ENCODE measurements at regions not wholly inside any gene's neighbourhood (a gene's known extent, or its start where the extent isn't known, plus 50 kb on each side); places are given as distances from the start of the nearest gene placed in this dataset.
"Not testable (repeated sequence)": the region's sequence is repeated elsewhere in the genome, so short reads cannot be mapped to it uniquely, and the experiment has no call there.

DNA sequence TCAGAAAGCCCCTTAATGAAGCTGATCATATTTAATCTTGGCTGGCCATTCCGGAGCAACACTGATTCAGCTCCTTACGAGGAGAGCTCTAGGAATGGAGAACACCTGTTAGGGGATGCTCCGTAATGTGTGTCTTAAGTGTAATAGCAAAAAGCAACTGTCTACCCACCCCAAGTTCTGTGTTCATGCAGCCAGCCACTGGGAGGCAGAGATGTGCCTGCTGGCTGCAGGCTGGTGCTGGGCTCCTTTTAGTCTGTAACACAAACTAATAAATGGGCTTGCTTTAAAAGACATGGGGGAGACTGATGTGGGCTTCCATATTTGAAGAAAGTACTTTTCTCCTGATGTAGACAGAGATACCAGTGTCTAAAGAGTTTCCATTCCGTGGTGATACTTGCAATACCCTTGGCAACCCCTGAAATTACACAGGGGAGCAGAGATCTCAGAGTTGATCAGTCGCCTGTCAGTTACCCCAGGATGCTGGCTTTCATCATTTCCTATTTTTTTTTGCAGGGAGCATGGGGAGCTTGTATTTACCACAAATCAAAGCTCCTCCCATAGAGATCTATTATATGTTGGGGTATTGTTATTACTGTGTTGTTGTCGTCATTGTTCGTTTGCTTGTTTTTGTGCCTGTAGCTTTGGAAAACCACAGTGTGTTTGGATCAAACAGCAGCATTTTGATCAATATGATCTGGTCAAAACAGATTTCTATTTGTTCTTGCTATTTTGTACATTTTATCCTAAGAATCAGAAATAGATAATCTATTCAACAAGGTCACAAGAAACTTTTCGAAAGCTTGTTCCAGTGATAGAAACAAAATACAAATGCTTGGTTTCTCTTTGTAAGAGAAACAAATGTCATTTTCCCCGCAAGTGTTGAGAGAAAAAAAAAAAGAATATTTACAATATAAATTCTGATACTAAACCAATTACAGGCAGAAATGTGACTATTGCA, 65.8 kb downstream of the MTX3 start:
- DNase-seq: peak in 1 of 2 experiments; percentile 6

- no peak for DNase-seq
These were observed 67.6 kb downstream of the MTX3 start for GRCh38 chr5:79923431-79923830.

DNA sequence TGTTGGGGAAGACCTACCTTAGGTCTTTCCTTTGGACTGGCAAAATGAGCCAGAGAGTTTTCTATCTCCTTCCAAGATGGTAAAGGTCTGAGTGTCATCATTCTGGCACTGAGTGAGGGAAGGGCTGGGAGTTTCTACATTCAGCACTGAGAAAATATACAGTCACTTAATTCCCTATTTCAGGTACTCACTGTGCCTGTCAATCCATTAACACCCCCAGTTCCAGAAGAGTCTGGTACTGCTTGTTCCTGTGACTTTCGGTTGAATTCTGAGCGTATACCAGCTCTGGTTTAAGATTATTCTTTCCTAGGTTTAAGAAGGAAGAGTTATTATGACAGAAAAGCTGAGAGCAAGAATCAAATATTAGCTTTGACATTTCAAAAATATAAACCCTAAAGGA, 68.4 kb downstream of the MTX3 start:
- DNase-seq: no peak

DNA sequence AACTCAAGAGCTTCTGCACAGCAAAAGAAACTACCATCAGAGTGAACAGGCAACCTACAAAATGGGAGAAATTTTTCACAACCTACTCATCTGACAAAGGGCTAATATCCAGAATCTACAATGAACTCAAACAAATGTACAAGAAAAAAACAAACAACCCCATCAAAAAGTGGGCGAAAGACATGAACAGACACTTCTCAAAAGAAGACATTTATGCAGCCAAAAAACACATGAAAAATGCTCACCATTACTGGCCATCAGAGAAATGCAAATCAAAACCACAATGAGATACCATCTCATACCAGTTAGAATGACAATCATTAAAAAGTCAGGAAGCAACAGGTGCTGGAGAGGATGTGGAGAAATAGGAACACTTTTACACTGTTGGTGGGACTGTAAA, 83.6 kb downstream of the MTX3 start:
- not testable (repeated sequence) for DNase-seq

DNA sequence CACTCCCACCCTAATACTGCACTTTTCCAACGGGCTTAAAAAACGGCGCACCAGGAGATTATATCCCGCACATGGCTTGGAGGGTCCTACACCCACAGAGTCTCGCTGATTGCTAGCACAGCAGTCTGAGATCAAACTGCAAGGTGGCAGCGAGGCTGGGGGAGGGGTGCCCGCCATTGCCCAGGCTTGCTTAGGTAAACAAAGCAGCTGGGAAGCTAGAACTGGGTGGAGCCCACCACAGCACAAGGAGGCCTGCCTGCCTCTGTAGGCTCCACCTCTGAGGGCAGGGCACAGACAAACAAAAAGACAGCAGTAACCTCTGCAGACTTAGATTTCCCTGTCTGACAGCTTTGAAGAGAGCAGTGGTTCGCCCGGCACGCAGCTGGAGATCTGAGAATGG, 88.5 kb downstream of the MTX3 start:
- DNase-seq: not testable (repeated sequence)

- DNase-seq: no peak
These were observed 89.4 kb downstream of the MTX3 start for GRCh38 chr5:79901631-79902030.

DNA sequence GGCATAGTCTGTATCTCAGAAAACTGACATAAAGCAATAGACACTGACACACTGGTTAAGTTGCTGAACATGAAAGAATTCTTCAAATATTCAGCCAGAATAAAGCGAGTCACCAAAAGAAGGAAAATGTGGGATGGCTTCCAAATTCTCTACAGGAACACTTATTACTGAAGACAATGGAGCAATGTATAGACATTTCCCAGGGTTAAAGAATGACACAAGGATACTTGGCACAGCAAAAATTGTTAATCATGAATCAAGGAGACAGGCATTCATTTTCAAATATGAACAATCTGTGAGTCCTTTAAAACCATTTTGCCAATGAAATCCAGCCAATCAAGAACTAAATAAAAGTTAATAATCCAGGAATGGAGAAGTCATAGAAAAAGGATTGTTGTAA, 92.5 kb downstream of the MTX3 start:
- no peak for DNase-seq

- no peak for DNase-seq
These were observed 97.1 kb downstream of the MTX3 start for GRCh38 chr5:79893976-79894375.

GRCh38 chr5:79893485-79893884, 97.6 kb downstream of the MTX3 start:
- DNase-seq: no peak

- DNase-seq: no peak
These were observed 100.2 kb downstream of the MTX3 start for GRCh38 chr5:79890930-79891249.

DNA sequence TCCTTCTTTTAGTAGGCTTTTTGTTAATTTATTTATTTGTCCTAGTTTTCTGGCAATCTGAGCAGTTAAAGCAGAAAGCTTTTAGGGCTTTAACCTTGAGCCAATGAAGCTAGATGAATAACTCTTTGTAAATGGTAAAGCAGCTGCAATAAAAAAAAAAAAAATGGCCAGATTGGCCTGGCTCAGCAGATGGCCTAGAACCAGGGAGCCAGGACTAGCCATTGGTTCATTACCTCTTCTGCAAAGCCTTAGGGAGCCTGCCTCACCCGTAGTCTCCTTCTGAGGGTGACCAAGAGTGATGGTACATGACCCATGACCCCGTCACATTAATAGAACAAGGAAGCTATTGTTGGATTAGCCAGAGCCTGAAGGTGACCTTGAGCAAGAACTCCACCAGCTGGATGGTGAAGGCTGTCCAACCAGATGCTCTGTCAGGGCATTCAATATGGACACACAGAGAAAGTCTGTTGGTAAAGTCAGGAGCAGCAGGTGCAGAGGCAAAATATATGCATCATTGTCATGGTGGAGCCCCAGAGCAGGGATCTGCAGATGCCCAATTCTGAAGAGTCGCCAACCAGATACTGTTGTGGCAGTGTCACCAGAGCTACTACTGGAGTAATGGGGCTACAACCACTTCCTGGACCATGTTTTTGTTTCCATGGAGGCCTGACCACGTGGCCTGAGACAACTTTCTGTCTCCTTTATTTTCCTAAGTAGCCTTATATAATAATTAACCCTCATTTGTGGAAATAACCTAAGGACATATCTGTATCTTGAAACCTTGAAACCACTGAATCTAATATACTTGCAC, 100.7 kb downstream of the MTX3 start:
- no peak for DNase-seq

GRCh38 chr5:79888643-79889042, 102.4 kb downstream of the MTX3 start:
- no peak for DNase-seq

DNA sequence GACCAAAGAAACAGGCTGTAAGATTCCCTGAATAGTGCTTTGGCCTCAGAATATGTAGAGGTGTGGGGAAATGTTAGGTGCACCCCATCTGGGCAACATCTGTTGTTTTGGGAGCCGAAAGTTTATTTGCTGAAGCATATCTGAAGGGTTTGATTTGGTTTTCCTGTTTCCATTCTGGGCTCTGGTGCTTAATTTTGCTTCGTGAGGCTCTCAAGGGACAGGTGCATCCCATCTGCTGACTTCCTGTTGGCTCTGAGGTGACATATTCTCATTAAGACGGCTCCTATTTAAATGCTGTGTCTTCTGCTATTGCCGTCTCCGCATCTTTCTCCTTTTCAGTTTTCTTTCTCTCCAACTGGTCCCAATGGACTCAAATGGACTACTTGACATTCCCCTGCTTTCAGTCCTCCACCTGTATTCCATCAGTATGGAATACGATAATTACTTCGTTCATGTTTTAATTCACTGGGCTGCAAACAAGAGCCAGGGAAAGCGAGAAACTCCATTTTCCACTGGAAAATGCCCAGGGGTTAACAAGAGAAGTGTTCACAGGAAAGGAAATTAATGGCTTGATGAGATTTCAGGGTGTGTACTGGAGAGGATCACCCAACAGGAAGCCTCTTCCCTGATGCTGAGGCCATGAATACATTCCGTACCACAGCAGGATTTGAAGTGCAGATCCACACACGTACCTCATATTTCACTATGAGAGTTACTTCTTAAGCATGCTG, 104.0 kb downstream of the MTX3 start:
- DNase-seq: no peak

DNA sequence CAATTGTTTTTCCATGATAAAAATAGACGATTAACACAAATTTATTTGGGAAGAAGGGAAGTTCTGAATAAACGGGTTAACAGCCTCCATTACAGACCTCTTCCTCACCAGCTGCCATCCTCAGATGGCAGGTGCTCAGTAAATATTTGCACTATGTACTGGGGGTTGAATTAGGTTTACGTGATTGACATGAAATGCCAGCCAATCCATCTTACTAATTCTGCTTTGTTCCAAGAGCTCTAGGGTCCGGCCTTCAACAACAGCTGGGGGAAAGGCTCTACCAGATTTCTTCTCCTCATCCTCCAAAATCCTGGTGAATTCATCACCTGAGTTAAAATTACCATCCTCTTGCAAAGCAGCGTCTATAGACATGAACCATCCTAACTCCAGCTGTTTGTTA, 104.6 kb downstream of the MTX3 start:
- no peak for DNase-seq

- not testable (repeated sequence) for DNase-seq
These were observed 111.2 kb downstream of the MTX3 start for GRCh38 chr5:79879880-79880279.

- no peak for DNase-seq
These were observed 112.2 kb downstream of the MTX3 start for GRCh38 chr5:79878721-79879336.

DNA sequence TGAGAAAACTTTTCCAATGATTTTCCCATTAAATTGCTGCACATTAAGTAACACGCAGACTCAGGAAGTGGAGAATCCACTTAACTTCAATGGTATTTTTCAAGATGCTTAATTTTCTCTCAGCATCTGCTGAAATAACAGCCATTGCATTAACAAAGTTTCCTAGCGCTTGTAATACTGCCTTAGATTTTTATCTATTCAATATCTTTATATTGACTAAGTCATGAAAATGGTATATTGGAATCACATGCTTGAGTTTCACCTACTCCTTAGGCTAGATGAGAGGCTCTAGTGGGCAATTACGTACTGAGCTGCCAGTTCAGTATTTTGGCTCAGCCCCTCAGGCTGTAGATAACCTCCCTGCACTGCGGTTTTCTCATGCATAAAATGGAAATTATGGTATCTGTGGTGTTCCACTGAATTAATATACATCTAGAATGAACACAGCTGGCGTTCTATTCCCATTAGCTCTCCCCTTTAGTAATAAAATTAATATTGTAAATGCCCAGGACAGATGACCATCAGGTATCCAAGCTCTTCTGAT, 112.9 kb downstream of the MTX3 start:
- no peak for DNase-seq

DNA sequence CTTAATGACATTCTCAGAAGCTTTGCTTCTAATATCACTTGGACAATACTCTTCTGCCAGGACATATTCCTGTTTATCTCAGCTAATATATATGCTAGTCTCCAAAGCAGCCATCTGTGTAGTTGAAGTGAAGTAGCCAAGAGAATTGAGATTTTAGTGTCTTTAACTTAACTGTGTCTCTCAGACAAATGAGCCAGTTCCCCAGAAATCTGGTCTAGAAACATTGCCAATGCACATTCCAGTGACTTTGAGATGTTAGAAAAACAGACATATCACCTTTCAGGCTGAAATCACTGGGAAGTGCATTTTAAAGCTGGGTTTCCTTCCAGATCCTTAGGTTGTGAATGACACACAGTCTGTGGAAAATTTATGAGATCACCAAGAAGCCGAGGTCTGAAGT, 114.6 kb downstream of the MTX3 start:
- DNase-seq: no peak

DNA sequence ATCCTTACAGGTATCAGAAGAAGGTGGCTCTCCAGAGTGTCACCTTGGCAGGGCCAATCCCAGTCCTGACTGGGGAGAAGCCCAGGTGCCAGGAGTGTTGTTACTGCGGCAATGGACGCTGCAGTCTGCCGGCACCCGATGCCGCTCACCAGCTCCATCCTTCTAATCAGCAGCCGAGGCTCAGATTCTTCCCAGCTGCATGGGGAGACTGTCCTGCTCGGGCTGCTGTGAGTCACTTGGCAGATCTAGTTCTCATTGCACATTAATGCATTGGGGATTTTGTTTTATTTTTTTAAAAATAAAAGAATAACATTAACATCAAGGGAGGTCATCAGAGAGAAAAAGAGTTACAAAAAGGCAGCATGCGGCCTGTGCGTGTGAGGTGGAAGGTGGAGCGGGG, 115.8 kb downstream of the MTX3 start:
- DNase-seq: no peak

DNA sequence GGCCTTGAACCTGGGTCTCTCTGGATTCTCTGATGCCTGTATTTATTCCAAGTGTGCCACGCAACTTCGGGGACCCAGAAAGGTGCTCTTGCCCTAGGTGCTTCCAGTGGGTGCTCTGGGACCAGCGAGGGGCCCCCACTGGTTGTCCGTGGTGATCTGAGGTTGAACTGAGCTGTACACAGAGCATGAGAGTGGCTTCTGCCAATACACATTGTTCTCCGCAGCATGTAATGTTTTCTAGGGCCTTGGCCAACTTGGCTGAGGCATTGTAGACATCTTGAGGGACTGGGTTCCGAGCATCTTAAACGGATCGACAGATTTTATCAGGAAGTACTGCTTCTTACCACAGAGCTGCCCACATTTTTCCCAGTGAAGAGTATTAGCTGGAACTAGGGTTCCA, 117.9 kb downstream of the MTX3 start:
- DNase-seq: no peak

DNA sequence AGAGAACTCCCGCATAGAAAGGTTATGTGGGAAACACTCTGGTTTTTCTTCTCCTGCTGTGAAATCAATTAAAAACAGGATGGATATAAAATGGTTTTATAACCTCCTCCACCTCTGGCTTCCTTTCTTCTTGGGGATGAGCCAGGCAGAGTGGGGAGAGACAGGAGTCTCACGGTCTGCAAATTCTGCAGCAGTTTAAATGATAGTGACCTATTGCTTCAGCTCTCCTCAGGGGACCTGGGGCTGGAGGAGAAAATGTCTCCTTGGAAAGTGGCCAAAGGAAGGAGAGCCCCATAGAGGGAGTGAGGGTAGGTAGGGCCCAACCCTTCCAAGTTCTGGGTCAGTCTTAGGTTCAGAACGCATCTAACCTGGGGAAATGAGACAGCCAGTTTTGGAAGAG, 118.8 kb downstream of the MTX3 start:
- DNase-seq: no peak

- DNase-seq: no peak
These were observed 119.5 kb downstream of the MTX3 start for GRCh38 chr5:79871364-79872120.
